ENCODE measurements at regions not wholly inside any gene's neighbourhood (a gene's known extent, or its start where the extent isn't known, plus 50 kb on each side); places are given as distances from the start of the nearest gene placed in this dataset.

DNA sequence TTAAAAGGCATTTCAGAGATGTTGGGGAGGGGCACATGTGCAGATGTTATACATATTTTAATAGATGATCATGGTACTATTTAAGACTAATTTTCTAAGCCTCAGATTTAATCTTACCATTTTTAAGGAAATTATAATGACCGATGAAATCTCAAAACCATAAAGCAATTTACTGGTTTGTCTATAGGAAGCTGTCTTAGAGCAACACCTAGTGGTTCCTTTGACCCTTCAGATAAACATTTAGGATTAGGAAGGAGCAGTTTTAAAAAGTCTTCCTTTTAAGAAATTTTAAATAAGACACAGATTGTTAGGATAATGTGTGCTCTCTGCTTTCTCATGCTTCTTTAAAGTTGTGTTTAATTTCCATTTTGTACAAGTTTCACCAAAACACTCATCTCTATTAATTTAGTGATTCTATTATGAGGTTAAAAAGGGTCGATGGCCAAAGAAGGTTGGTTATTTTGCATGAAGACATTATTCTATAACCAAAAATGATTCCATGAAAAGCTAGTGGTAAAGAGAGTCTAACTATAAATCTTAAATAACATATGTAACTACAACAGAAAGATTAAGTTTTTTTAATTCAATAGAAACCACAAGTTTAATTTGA is 376.4 kb downstream of the HACE1 start:
- TF ChIP-seq, protein P1, sequence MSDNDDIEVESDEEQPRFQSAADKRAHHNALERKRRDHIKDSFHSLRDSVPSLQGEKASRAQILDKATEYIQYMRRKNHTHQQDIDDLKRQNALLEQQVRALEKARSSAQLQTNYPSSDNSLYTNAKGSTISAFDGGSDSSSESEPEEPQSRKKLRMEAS (IDR thresholded peaks at IDR 0.05): no peak
- no peak for TF ChIP-seq TAF1 (IDR thresholded peaks at IDR 0.05; ENCODE audit: low read depth)
- TF ChIP-seq, protein P2, sequence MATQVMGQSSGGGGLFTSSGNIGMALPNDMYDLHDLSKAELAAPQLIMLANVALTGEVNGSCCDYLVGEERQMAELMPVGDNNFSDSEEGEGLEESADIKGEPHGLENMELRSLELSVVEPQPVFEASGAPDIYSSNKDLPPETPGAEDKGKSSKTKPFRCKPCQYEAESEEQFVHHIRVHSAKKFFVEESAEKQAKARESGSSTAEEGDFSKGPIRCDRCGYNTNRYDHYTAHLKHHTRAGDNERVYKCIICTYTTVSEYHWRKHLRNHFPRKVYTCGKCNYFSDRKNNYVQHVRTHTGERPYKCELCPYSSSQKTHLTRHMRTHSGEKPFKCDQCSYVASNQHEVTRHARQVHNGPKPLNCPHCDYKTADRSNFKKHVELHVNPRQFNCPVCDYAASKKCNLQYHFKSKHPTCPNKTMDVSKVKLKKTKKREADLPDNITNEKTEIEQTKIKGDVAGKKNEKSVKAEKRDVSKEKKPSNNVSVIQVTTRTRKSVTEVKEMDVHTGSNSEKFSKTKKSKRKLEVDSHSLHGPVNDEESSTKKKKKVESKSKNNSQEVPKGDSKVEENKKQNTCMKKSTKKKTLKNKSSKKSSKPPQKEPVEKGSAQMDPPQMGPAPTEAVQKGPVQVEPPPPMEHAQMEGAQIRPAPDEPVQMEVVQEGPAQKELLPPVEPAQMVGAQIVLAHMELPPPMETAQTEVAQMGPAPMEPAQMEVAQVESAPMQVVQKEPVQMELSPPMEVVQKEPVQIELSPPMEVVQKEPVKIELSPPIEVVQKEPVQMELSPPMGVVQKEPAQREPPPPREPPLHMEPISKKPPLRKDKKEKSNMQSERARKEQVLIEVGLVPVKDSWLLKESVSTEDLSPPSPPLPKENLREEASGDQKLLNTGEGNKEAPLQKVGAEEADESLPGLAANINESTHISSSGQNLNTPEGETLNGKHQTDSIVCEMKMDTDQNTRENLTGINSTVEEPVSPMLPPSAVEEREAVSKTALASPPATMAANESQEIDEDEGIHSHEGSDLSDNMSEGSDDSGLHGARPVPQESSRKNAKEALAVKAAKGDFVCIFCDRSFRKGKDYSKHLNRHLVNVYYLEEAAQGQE (IDR thresholded peaks at IDR 0.05; ENCODE audit: low read depth): no peak
- no peak for TF ChIP-seq CREB1 (IDR thresholded peaks at IDR 0.05; ENCODE audit: low read depth)
- no peak for TF ChIP-seq EP300 (IDR thresholded peaks at IDR 0.05; ENCODE audit: borderline replicate concordance)
- peak; percentile 46; the same call in 1 of the 2 replicates for TF ChIP-seq RAD21 (IDR thresholded peaks at IDR 0.05; ENCODE audit: low read depth)
- no peak for TF ChIP-seq TCF12 (IDR thresholded peaks at IDR 0.05; ENCODE audit: low read depth)

Data from Ishikawa (cell line).